Epithelial cell of esophagus (primary cell): ENCODE measurements at regions not wholly inside any gene's neighbourhood (a gene's known extent, or its start where the extent isn't known, plus 50 kb on each side); places are given as distances from the start of the nearest gene placed in this dataset.

Source experiments
- DNase-seq: peaks from one replicate; pipeline ENCODE4 v3.0.0; 2010; ENCODE audit warnings: low read depth
- H3K4me3 ChIP-seq: 2 replicates; pipeline ENCODE4 v1.5.1; 2011; ENCODE audit warnings: mild to moderate bottlenecking, low read length, control low read depth
- CTCF ChIP-seq: IDR thresholded peaks from 2 replicates; pipeline ENCODE4 v1.5.1; 2011; ENCODE audit warnings: low read depth, mild to moderate bottlenecking, low read length, control low read depth, inconsistent platforms; ENCODE audit not compliant: insufficient read depth; ENCODE audit errors: missing control alignments

- no peak overlapping the region for H3K4me3 ChIP-seq
- no peak for TF ChIP-seq CTCF
- no peak for DNase-seq
Measured at GRCh38 chr1:105416261-105416660, 1640.2 kb upstream of the PRMT6 start.

- no peak overlapping the region for H3K4me3 ChIP-seq
- no peak for TF ChIP-seq CTCF
- DNase-seq = no peak
Measured at GRCh38 chr1:105419030-105419429, 1637.4 kb upstream of the PRMT6 start.

- no peak overlapping the region for H3K4me3 ChIP-seq
- TF ChIP-seq CTCF = no peak
- DNase-seq = peak; percentile 0
Measured at GRCh38 chr1:105427543-105427942, 1628.9 kb upstream of the PRMT6 start.

GRCh38 chr1:105436589-105437259, 1619.8 kb upstream of the PRMT6 start:
- no peak for DNase-seq
- no peak overlapping the region for H3K4me3 ChIP-seq
- TF ChIP-seq CTCF = no peak

GRCh38 chr1:105437847-105438246, 1618.6 kb upstream of the PRMT6 start:
- no peak overlapping the region for H3K4me3 ChIP-seq
- no peak for DNase-seq
- no peak for TF ChIP-seq CTCF

GRCh38 chr1:105442901-105443300, 1613.6 kb upstream of the PRMT6 start:
- no peak overlapping the region for H3K4me3 ChIP-seq
- TF ChIP-seq CTCF = no peak
- no peak for DNase-seq

GRCh38 chr1:105459759-105460158, 1596.7 kb upstream of the PRMT6 start:
- no peak overlapping the region for H3K4me3 ChIP-seq
- no peak for TF ChIP-seq CTCF
- DNase-seq = no peak
